Esophagus squamous epithelium (tissue), 4 donors: ENCODE measurements at regions not wholly inside any gene's neighbourhood (a gene's known extent, or its start where the extent isn't known, plus 50 kb on each side); places are given as distances from the start of the nearest gene placed in this dataset.

Source experiments
- POLR2A ChIP-seq, 4 donors: fragments of 450-650 bp; IDR thresholded peaks; one replicate each; pipeline ENCODE4 v1.6.1; 2017; ENCODE audit warnings: antibody characterized with exemption in 4 of 4, mild to moderate bottlenecking in 4 of 4, moderate library complexity in 3 of 4
- TF ChIP-seq, protein P1 (sequence below), 6 experiments: fragments of 450-650 bp in 4 of 6; fragments of 200-600 bp in 2 of 6; sonication (generic) in 2 of 6; IDR thresholded peaks; one replicate each; pipeline ENCODE4 v1.5.1; 2016 to 2019; ENCODE audit warnings: antibody characterized with exemption in 6 of 6, mild to moderate bottlenecking in 4 of 6, moderate library complexity in 4 of 6

DNA sequence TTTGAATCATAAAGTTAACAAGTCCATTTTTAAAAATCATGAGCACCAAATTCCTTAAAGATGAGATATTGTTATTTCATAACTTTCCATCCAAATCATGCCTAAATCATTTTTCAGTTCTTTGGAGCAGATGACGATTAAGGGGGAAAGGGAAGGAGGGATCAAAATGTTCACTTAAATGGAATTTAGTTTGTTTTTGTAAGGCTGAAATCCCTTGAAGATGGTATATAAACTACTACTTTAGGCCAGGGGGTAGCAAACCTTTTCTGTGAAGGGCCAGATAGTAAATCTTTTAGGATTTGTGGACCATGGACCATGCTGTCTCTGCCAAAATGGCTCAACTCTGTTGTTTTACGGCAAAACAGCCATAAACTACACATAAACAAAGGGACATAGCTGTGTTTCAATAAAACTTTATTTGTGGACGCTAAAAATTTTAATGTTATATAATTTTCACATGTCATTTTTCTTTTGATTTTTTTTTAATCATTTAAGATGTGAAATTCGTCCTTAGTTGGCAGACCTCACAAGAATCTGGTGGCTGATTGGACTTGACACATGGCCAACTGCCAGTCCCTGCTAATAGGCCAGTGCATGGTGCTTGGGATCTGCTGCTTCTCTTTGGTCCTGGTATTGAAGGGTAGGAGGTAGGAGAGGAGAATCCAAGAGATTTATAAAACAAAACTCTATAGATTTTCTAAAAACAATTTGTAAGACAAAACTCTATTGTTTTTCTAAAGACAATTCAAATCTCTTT lies 52.0 kb upstream of the RTN4 start:
- TF ChIP-seq, protein P1, sequence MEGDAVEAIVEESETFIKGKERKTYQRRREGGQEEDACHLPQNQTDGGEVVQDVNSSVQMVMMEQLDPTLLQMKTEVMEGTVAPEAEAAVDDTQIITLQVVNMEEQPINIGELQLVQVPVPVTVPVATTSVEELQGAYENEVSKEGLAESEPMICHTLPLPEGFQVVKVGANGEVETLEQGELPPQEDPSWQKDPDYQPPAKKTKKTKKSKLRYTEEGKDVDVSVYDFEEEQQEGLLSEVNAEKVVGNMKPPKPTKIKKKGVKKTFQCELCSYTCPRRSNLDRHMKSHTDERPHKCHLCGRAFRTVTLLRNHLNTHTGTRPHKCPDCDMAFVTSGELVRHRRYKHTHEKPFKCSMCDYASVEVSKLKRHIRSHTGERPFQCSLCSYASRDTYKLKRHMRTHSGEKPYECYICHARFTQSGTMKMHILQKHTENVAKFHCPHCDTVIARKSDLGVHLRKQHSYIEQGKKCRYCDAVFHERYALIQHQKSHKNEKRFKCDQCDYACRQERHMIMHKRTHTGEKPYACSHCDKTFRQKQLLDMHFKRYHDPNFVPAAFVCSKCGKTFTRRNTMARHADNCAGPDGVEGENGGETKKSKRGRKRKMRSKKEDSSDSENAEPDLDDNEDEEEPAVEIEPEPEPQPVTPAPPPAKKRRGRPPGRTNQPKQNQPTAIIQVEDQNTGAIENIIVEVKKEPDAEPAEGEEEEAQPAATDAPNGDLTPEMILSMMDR (IDR thresholded peaks at IDR 0.05), result no peak
- TF ChIP-seq POLR2A (IDR thresholded peaks at IDR 0.05), result no peak
